ENCODE measurements at regions not wholly inside any gene's neighbourhood (a gene's known extent, or its start where the extent isn't known, plus 50 kb on each side); places are given as distances from the start of the nearest gene placed in this dataset.

GRCh38 chr5:109469896-109470662, 60.3 kb upstream of the PJA2 start:
- H3K27me3 Mint-ChIP-seq (ENCODE audit: insufficient read depth), result peaks cover 9% of the 10 kb centered on the region
- no peak overlapping the region for H3K4me3 Mint-ChIP-seq
- H3K4me1 Mint-ChIP-seq (ENCODE audit: low read depth), result no peaks in the 10 kb centered on the region
- H3K27ac Mint-ChIP-seq, result no peak overlapping the region
- no peaks in the 10 kb centered on the region for H3K9me3 Mint-ChIP-seq
- no peaks in the 10 kb centered on the region for H3K36me3 Mint-ChIP-seq (ENCODE audit: low read depth)
- intact Hi-C loops (cut with micrococcal nuclease), result no loop called here
- DNase-seq (ENCODE audit: low spot score), result no peak

- intact Hi-C loops (cut with micrococcal nuclease), result loop anchor here (1.0 kb wide), 1 partner anchor 59 kb away; no protein-coding TSS in a partner anchor
- Mint-ChIP-seq H3K4me1 (ENCODE audit: low read depth) (no peaks in the 10 kb centered on the region), H3K9me3 (no peaks in the 10 kb centered on the region), H3K27ac (no peak overlapping the region), H3K27me3 (ENCODE audit: insufficient read depth) (peaks cover 6% of the 10 kb centered on the region), H3K36me3 (ENCODE audit: low read depth) (no peaks in the 10 kb centered on the region), H3K4me3 (no peak overlapping the region)
- DNase-seq (ENCODE audit: low spot score), result peak; percentile 37
These were observed 59.1 kb upstream of the PJA2 start for GRCh38 chr5:109468737-109469420.

- Mint-ChIP-seq H3K9me3 (no peaks in the 10 kb centered on the region), H3K4me1 (ENCODE audit: low read depth) (no peaks in the 10 kb centered on the region), H3K36me3 (ENCODE audit: low read depth) (no peaks in the 10 kb centered on the region), H3K27ac (no peak overlapping the region), H3K27me3 (ENCODE audit: insufficient read depth) (peaks cover 6% of the 10 kb centered on the region), H3K4me3 (no peak overlapping the region)
- intact Hi-C loops (cut with micrococcal nuclease), result loop anchor here (1.0 kb wide), 1 partner anchor 58 kb away; no protein-coding TSS in a partner anchor
- no peak for DNase-seq (ENCODE audit: low spot score)
These were observed 58.5 kb upstream of the PJA2 start for GRCh38 chr5:109468288-109468676.

- no peak for DNase-seq (ENCODE audit: low spot score)
- Mint-ChIP-seq H3K27me3 (ENCODE audit: insufficient read depth) (peaks cover 6% of the 10 kb centered on the region), H3K36me3 (ENCODE audit: low read depth) (no peaks in the 10 kb centered on the region), H3K9me3 (no peaks in the 10 kb centered on the region), H3K27ac (no peak overlapping the region), H3K4me1 (ENCODE audit: low read depth) (no peaks in the 10 kb centered on the region), H3K4me3 (no peak overlapping the region)
- intact Hi-C loops (cut with micrococcal nuclease), result no loop called here
These were observed 57.3 kb upstream of the PJA2 start for GRCh38 chr5:109467058-109467457.

All from activated T-helper 1 cell treated with anti-CD3 and anti-CD28 coated beads, Interleukin-12 subunit alpha, Interleukin-12 subunit beta, Interleukin-2, Interleukin-4 antibody, amounts not matched to agents 30 ng/mL and 10 ng/mL and 1 ng/mL, durations not matched to agents 14 hours and 24 hours and 36 hours (primary cell).